ENCODE measurements at regions not wholly inside any gene's neighbourhood (a gene's known extent, or its start where the extent isn't known, plus 50 kb on each side); places are given as distances from the start of the nearest gene placed in this dataset.

DNA sequence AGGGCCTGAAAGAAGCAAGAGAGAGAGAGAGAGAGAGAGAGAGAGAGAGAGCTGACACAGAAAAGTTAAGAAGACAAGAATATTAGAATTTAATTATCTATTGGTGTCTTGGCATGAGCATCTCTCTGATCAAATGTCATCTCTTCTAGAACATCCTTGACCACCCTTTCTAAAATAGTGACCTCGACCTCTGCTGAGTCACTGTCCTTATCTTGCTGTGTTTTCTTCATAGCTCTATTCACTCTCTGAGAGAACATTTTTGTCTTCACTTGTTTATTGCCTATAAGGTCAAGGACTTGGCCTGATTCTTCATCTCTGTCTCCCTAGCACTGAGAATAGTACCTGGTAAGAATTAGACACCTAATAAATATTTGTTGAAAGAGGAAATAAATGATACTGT, 383.8 kb upstream of the RPS23 start:
- H3K36me3 ChIP-seq (ENCODE audit: control insufficient read depth, insufficient read depth, low read length): no peaks in the 10 kb centered on the region
- no peaks in the 10 kb centered on the region for H3K9me3 ChIP-seq (replicated peaks; ENCODE audit: control insufficient read depth, insufficient read depth, low read depth, low read length)
- no peaks in the 10 kb centered on the region for H4K20me1 ChIP-seq (replicated peaks; ENCODE audit: control insufficient read depth, insufficient read depth, low read length)
- no TSS peak for BruUV-seq (replicated peaks)
- DNase-seq (ENCODE audit: extremely low read depth in 1 of 4, low spot score in 3 of 4): no peak
- no peak overlapping the region for H3K27ac ChIP-seq (ENCODE audit: extremely low read depth, low read depth, low read length)
- no peak overlapping the region for H3K4me3 ChIP-seq
- H2AFZ ChIP-seq (ENCODE audit: low read depth, low read length): no peak overlapping the region
- H3K27me3 ChIP-seq (ENCODE audit: control insufficient read depth in 2 of 2, insufficient read depth in 2 of 2, low read length in 2 of 2): no peaks in the 10 kb centered on the region; a peak in 1 of 5 replicates
- ATAC-seq: no peak
- no peak for FAIRE-seq
- 0% methylated on average over 1 of the region's 1 CpG for WGBS (ENCODE audit: insufficient coverage, low coverage, missing lambda C conversion rate)
- peaks cover 0 to 3% of the 10 kb centered on the region in 2 experiments; a peak in 3 of 5 replicates for H3K4me1 ChIP-seq (replicated peaks in 1 of 2; ENCODE audit: control insufficient read depth in 2 of 2, insufficient read depth in 2 of 2, low read length in 2 of 2)
- in situ Hi-C loops (cut with MboI): no loop called here
- TF ChIP-seq POLR3G (IDR thresholded peaks at IDR 0.05; ENCODE audit: extremely low read depth, insufficient read length, insufficient replicate concordance) (no peak), GABPB2 (CRISPR knock-in tag; conservative IDR thresholded peaks at IDR 0.05) (no peak), MAFF (IDR thresholded peaks at IDR 0.05; ENCODE audit: low read length) (peak; percentile 40; the same call in 1 of the 2 replicates), SAFB (IDR thresholded peaks at IDR 0.05; ENCODE audit: borderline replicate concordance, low read depth, low read length) (no peak), CSDE1 (IDR thresholded peaks at IDR 0.05) (no peak), MEF2A (IDR thresholded peaks at IDR 0.05; ENCODE audit: control insufficient read depth, low read depth, low read length) (no peak), NFE2 (IDR thresholded peaks at IDR 0.05; ENCODE audit: low read depth) (peak; percentile 78), HINFP (tag; conservative IDR thresholded peaks at IDR 0.05; ENCODE audit: low read depth) (no peak), ZBED1 (IDR thresholded peaks at IDR 0.05) (no peak), MAFK (IDR thresholded peaks at IDR 0.05; ENCODE audit: low read length) (peak; percentile 12; the same call in 1 of the 2 replicates), TRIM28 (IDR thresholded peaks at IDR 0.05) (no peak), MAFG (tag; conservative IDR thresholded peaks at IDR 0.05) (peak; percentile 69), NFXL1 (CRISPR knock-in tag; IDR thresholded peaks at IDR 0.05) (no peak), ZNF408 (CRISPR knock-in tag; IDR thresholded peaks at IDR 0.05; ENCODE audit: low read depth) (no peak), FOXJ2 (tag; IDR thresholded peaks at IDR 0.05) (no peak), PML (IDR thresholded peaks at IDR 0.05; ENCODE audit: low read length) (no peak), C11orf30 (IDR thresholded peaks at IDR 0.05; ENCODE audit: low read depth) (peak; percentile 42; the same call in 1 of the 2 replicates)
- TF ChIP-seq, protein P1, sequence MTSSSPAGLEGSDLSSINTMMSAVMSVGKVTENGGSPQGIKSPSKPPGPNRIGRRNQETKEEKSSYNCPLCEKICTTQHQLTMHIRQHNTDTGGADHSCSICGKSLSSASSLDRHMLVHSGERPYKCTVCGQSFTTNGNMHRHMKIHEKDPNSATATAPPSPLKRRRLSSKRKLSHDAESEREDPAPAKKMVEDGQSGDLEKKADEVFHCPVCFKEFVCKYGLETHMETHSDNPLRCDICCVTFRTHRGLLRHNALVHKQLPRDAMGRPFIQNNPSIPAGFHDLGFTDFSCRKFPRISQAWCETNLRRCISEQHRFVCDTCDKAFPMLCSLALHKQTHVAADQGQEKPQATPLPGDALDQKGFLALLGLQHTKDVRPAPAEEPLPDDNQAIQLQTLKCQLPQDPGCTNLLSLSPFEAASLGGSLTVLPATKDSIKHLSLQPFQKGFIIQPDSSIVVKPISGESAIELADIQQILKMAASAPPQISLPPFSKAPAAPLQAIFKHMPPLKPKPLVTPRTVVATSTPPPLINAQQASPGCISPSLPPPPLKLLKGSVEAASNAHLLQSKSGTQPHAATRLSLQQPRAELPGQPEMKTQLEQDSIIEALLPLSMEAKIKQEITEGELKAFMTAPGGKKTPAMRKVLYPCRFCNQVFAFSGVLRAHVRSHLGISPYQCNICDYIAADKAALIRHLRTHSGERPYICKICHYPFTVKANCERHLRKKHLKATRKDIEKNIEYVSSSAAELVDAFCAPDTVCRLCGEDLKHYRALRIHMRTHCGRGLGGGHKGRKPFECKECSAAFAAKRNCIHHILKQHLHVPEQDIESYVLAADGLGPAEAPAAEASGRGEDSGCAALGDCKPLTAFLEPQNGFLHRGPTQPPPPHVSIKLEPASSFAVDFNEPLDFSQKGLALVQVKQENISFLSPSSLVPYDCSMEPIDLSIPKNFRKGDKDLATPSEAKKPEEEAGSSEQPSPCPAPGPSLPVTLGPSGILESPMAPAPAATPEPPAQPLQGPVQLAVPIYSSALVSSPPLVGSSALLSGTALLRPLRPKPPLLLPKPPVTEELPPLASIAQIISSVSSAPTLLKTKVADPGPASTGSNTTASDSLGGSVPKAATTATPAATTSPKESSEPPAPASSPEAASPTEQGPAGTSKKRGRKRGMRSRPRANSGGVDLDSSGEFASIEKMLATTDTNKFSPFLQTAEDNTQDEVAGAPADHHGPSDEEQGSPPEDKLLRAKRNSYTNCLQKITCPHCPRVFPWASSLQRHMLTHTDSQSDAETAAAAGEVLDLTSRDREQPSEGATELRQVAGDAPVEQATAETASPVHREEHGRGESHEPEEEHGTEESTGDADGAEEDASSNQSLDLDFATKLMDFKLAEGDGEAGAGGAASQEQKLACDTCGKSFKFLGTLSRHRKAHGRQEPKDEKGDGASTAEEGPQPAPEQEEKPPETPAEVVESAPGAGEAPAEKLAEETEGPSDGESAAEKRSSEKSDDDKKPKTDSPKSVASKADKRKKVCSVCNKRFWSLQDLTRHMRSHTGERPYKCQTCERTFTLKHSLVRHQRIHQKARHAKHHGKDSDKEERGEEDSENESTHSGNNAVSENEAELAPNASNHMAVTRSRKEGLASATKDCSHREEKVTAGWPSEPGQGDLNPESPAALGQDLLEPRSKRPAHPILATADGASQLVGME (CRISPR knock-in tag; IDR thresholded peaks at IDR 0.05): no peak
- H3K4me2 ChIP-seq (ENCODE audit: insufficient read depth, low read length): no peak overlapping the region
- POLR2A ChIA-PET: interaction anchor here (0.5 to 1.4 kb wide), 2 partner anchors 9 to 73 kb away, joined by 4 to 7 read pairs; no protein-coding TSS in a partner anchor
- intact Hi-C loops (cut with micrococcal nuclease): no loop called here
- CTCF ChIA-PET (ENCODE audit: low intra/inter-chr PET ratio): no interaction called here
- H3K79me2 ChIP-seq (ENCODE audit: control insufficient read depth, insufficient read depth, low read length): no peaks in the 10 kb centered on the region
- H3K9ac ChIP-seq (ENCODE audit: insufficient read depth in 1 of 2, low read depth in 2 of 2, low read length in 2 of 2): no peak overlapping the region
- H3K9me1 ChIP-seq (ENCODE audit: control insufficient read depth, insufficient read depth, low read length): no peaks in the 10 kb centered on the region
